ENCODE measurements at regions not wholly inside any gene's neighbourhood (a gene's known extent, or its start where the extent isn't known, plus 50 kb on each side); places are given as distances from the start of the nearest gene placed in this dataset.

- peak; percentile 37 for DNase-seq (ENCODE audit: low read depth)
Measured at GRCh38 chr2:46850742-46851141, 64.9 kb downstream of the MCFD2 start.

GRCh38 chr2:46849721-46850556 is 65.7 kb downstream of the MCFD2 start:
- DNase-seq (ENCODE audit: low read depth), result no peak

- no peak for DNase-seq (ENCODE audit: low read depth)
Measured at GRCh38 chr2:46849046-46849715, 66.4 kb downstream of the MCFD2 start.

- DNase-seq (ENCODE audit: low read depth), result no peak
Measured at GRCh38 chr2:46848447-46848846, 67.2 kb downstream of the MCFD2 start.

- DNase-seq (ENCODE audit: low read depth), result peak; percentile 84
Measured at GRCh38 chr2:46847726-46848412, 67.7 kb downstream of the MCFD2 start.

- DNase-seq (ENCODE audit: low read depth), result peak; percentile 95
Measured at GRCh38 chr2:46847185-46847710, 68.4 kb downstream of the MCFD2 start.

GRCh38 chr2:46846536-46846935 is 69.1 kb downstream of the MCFD2 start:
- no peak for DNase-seq (ENCODE audit: low read depth)

- DNase-seq (ENCODE audit: low read depth), result no peak
Measured at GRCh38 chr2:46845542-46846486, 69.8 kb downstream of the MCFD2 start.

- DNase-seq (ENCODE audit: low read depth), result no peak
Measured at GRCh38 chr2:46844443-46844842, 71.2 kb downstream of the MCFD2 start.

GRCh38 chr2:46844034-46844433 is 71.6 kb downstream of the MCFD2 start:
- DNase-seq (ENCODE audit: low read depth), result no peak

GRCh38 chr2:46843316-46843715 is 72.3 kb downstream of the MCFD2 start:
- no peak for DNase-seq (ENCODE audit: low read depth)

- no peak for DNase-seq (ENCODE audit: low read depth)
Measured at GRCh38 chr2:46842876-46843275, 72.7 kb downstream of the MCFD2 start.

GRCh38 chr2:46841621-46842020 is 74.0 kb downstream of the MCFD2 start:
- no peak for DNase-seq (ENCODE audit: low read depth)

GRCh38 chr2:46839045-46839444 is 76.6 kb downstream of the MCFD2 start:
- DNase-seq (ENCODE audit: low read depth), result no peak

GRCh38 chr2:46837704-46838103 is 77.9 kb downstream of the MCFD2 start:
- no peak for DNase-seq (ENCODE audit: low read depth)

GRCh38 chr2:46837112-46837454 is 78.5 kb downstream of the MCFD2 start:
- no peak for DNase-seq (ENCODE audit: low read depth)

GRCh38 chr2:46836295-46837111 is 79.1 kb downstream of the MCFD2 start:
- no peak for DNase-seq (ENCODE audit: low read depth)

GRCh38 chr2:46835520-46835919 is 80.1 kb downstream of the MCFD2 start:
- DNase-seq (ENCODE audit: low read depth), result no peak

- no peak for DNase-seq (ENCODE audit: low read depth)
Measured at GRCh38 chr2:46832543-46832942, 83.1 kb downstream of the MCFD2 start.

GRCh38 chr2:46831869-46832265 is 83.7 kb downstream of the MCFD2 start:
- DNase-seq (ENCODE audit: low read depth), result no peak

All from stromal cell of bone marrow (primary cell).